Astrocyte of the cerebellum (primary cell): ENCODE measurements at regions not wholly inside any gene's neighbourhood (a gene's known extent, or its start where the extent isn't known, plus 50 kb on each side); places are given as distances from the start of the nearest gene placed in this dataset.

Experiments
- DNase-seq: peaks from one replicate; pipeline ENCODE4 v3.0.0-alpha.2; 2011; ENCODE audit warnings: low read depth
- H3K4me3 ChIP-seq: 2 replicates; pipeline ENCODE4 v1.5.1; 2011; ENCODE audit warnings: mild to moderate bottlenecking, low read depth, low read length, moderate library complexity
- CTCF ChIP-seq: IDR thresholded peaks from 2 replicates; pipeline ENCODE4 v1.5.1; 2012; ENCODE audit warnings: low read length, low read depth, moderate library complexity, mild to moderate bottlenecking; ENCODE audit errors: missing control alignments
- in situ Hi-C: cut with HindIII; loops from 2 replicates; pipeline ENCODE4 v1.10.0; 2017; ENCODE audit warnings: low sequenced_read_pairs

- no peak for DNase-seq
- in situ Hi-C loops = no loop called here
- H3K4me3 ChIP-seq = no peak overlapping the region
- no peak for TF ChIP-seq CTCF
These were observed 236.2 kb downstream of the IKZF2 start for GRCh38 chr2:212915121-212915782.

- in situ Hi-C loops = no loop called here
- no peak for TF ChIP-seq CTCF
- DNase-seq = no peak
- H3K4me3 ChIP-seq = no peak overlapping the region
These were observed 237.0 kb downstream of the IKZF2 start for GRCh38 chr2:212914392-212914791.

- in situ Hi-C loops = no loop called here
- no peak overlapping the region for H3K4me3 ChIP-seq
- no peak for TF ChIP-seq CTCF
These were observed 237.6 kb downstream of the IKZF2 start for GRCh38 chr2:212913640-212914306.

GRCh38 chr2:212912445-212913103, 238.8 kb downstream of the IKZF2 start:
- no peak for DNase-seq
- no peak overlapping the region for H3K4me3 ChIP-seq
- in situ Hi-C loops = no loop called here
- TF ChIP-seq CTCF = no peak

More at GRCh38 chr2:212913640-212914306, 237.6 kb downstream of the IKZF2 start:
- DNase-seq = no peak

- no peak for TF ChIP-seq CTCF
- no peak for DNase-seq
- in situ Hi-C loops = no loop called here
- H3K4me3 ChIP-seq = no peak overlapping the region
These were observed 240.4 kb downstream of the IKZF2 start for GRCh38 chr2:212911011-212911410.

GRCh38 chr2:212908682-212909435, 242.6 kb downstream of the IKZF2 start:
- H3K4me3 ChIP-seq = no peak overlapping the region
- no peak for TF ChIP-seq CTCF
- in situ Hi-C loops = no loop called here
- no peak for DNase-seq
